ENCODE measurements at regions not wholly inside any gene's neighbourhood (a gene's known extent, or its start where the extent isn't known, plus 50 kb on each side); places are given as distances from the start of the nearest gene placed in this dataset.

GRCh38 chr3:14288833-14289451 is 110.3 kb downstream of the LSM3 start:
- DNase-seq = no peak

- DNase-seq = no peak
Observed at GRCh38 chr3:14289590-14290461, 111.2 kb downstream of the LSM3 start.

- no peak for DNase-seq
Observed at GRCh38 chr3:14290631-14291385, 111.6 kb upstream of the SLC6A6 start.

- DNase-seq = no peak
Observed at GRCh38 chr3:14295037-14295436, 107.4 kb upstream of the SLC6A6 start.

GRCh38 chr3:14295801-14296200 is 106.6 kb upstream of the SLC6A6 start:
- DNase-seq = no peak

GRCh38 chr3:14297305-14297704 is 105.1 kb upstream of the SLC6A6 start:
- no peak for DNase-seq

- no peak for DNase-seq
Observed at GRCh38 chr3:14297784-14298236, 104.6 kb upstream of the SLC6A6 start.

- DNase-seq = no peak
Observed at GRCh38 chr3:14298442-14298841, 104.0 kb upstream of the SLC6A6 start.

GRCh38 chr3:14298991-14299555 is 103.3 kb upstream of the SLC6A6 start:
- DNase-seq = no peak

GRCh38 chr3:14299767-14300166 is 102.6 kb upstream of the SLC6A6 start:
- DNase-seq = no peak

- no peak for DNase-seq
Observed at GRCh38 chr3:14300721-14301399, 101.5 kb upstream of the SLC6A6 start.

- no peak for DNase-seq
Observed at GRCh38 chr3:14301558-14301957, 100.8 kb upstream of the SLC6A6 start.

GRCh38 chr3:14303336-14304100 is 98.9 kb upstream of the SLC6A6 start:
- no peak for DNase-seq

- no peak for DNase-seq
Observed at GRCh38 chr3:14304101-14305045, 98.0 kb upstream of the SLC6A6 start.

GRCh38 chr3:14305324-14305723 is 97.1 kb upstream of the SLC6A6 start:
- no peak for DNase-seq

GRCh38 chr3:14306142-14306541 is 96.3 kb upstream of the SLC6A6 start:
- DNase-seq = no peak

- DNase-seq = no peak
Observed at GRCh38 chr3:14307656-14308302, 94.6 kb upstream of the SLC6A6 start.

- no peak for DNase-seq
Observed at GRCh38 chr3:14311729-14312128, 90.7 kb upstream of the SLC6A6 start.

GRCh38 chr3:14312375-14312774 is 90.0 kb upstream of the SLC6A6 start:
- no peak for DNase-seq

GRCh38 chr3:14317057-14317553 is 85.3 kb upstream of the SLC6A6 start:
- DNase-seq = no peak

All from activated CD4-positive, alpha-beta T cell treated with anti-CD3 and anti-CD28 coated beads for 48 hours (primary cell).